Stomach (tissue), 8 donors: ENCODE measurements at regions not wholly inside any gene's neighbourhood (a gene's known extent, or its start where the extent isn't known, plus 50 kb on each side); places are given as distances from the start of the nearest gene placed in this dataset.

Experiments
- DNase-seq, 2 donors: peaks; one replicate each; pipeline versions ENCODE4 v3.0.0 to v3.0.0-alpha.2; 2013 to 2019
- H3K27ac ChIP-seq, 5 donors: fragments of 200-600 bp in 4 of 5; sonication (generic) in 4 of 5; one replicate each; pipeline ENCODE4 v1.5.1; 2013 to 2019; ENCODE audit warnings: mild to moderate bottlenecking in 1 of 5, moderate library complexity in 1 of 5
- H3K27me3 ChIP-seq, 3 donors: fragments of 200-600 bp; sonication (generic); one replicate each; pipeline ENCODE4 v1.5.1; 2017 to 2019; ENCODE audit warnings: mixed run types in 1 of 3
- H3K36me3 ChIP-seq, 4 donors: fragments of 200-600 bp; sonication (generic); 1 replicate in 3 of 4; 2 replicates in 1 of 4; pipeline ENCODE4 v1.5.1; 2016 to 2019
- H3K4me1 ChIP-seq, 4 donors: fragments of 200-600 bp; sonication (generic); one replicate each; pipeline ENCODE4 v1.5.1; 2016 to 2019
- H3K4me3 ChIP-seq, 4 donors: fragments of 200-600 bp; sonication (generic) in 3 of 4; one replicate each; pipeline ENCODE4 v1.5.1; 2016 to 2019; ENCODE audit warnings: mild to moderate bottlenecking in 1 of 4
- H3K9me3 ChIP-seq, 4 donors: fragments of 200-600 bp; sonication (generic); one replicate each; pipeline ENCODE4 v1.5.1; 2016 to 2019
- EP300 ChIP-seq: sonication (generic); formaldehyde crosslinking; IDR thresholded peaks from one replicate; pipeline ENCODE4 v1.6.1; 2017; ENCODE audit warnings: antibody characterized with exemption
- POLR2A ChIP-seq, 4 donors: fragments of 450-650 bp; IDR thresholded peaks; one replicate each; pipeline ENCODE4 v1.6.1; 2016; ENCODE audit warnings: antibody characterized with exemption in 4 of 4, control low read depth in 2 of 4, mild to moderate bottlenecking in 1 of 4, moderate library complexity in 1 of 4
- POLR2AphosphoS5 ChIP-seq, 3 donors: sonication (generic); formaldehyde crosslinking; IDR thresholded peaks; one replicate each; pipeline ENCODE4 v1.6.1; 2016; ENCODE audit warnings: antibody characterized with exemption in 3 of 3
- WGBS, 5 donors: extraction: QIAGEN DNeasy Blood & Tissue Kit in 3 of 5; methylation state at CpG; one replicate each; pipeline versions ENCODE4 v1.1.5 to v1.1.7; 2013 to 2018; 5-methylcytosine and 5-hydroxymethylcytosine counted together
- intact Hi-C: fragments of 100-400 bp; cut with DNase I; formaldehyde crosslinking; loops from one replicate; pipeline ENCODE4 v1.15.1; 2023; ENCODE audit warnings: low total_unique reads
- TF ChIP-seq, protein P1 (sequence below), 7 experiments: fragments of 450-650 bp in 4 of 7; fragments of 200-600 bp in 3 of 7; sonication (generic) in 3 of 7; IDR thresholded peaks; one replicate each; pipeline ENCODE4 v1.5.1; 2016 to 2019; ENCODE audit warnings: antibody characterized with exemption in 7 of 7, control low read depth in 2 of 7, mild to moderate bottlenecking in 1 of 7
- donor health status: healthy with polysubstance abuse.
- donor health status: Bipolar disorder and iron deficiency.
- donor health status: healthy.

DNA sequence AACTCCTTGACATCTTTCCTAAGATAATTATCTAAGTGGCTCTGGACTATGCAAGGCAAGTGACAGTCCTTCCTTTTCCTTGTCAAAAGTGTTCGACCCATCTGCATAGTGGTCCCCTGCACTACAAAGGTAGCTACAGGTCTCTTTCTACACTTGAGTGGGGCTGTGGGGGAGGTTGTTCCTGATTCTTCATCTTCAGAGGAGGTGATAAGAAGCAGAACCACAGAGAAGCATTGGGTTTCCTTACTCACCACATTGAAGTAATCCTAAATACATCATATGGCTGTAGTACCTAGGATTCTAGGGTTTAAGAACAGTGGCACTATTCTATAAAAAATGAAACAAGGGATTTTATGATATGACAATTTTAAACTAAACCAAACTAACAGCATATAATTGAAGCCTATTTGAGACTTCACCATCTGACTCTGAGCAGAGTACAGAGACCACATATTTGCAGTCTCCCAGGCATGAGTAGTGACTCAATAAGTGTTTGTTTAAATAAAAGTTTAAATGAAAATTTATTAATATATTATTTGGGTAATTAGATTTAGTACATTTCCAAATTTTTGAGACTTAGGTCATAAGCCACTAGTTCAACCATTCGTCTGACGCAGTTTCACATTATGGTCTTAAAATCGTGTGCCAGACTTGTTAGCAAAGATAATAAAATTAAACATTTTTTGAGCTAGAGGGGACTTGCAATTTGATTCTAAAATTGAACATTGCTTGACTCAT is 54.9 kb upstream of the NEK7 start:
- DNase-seq: no peak
- Histone ChIP-seq H3K27me3 (no peaks in the 10 kb centered on the region), H3K36me3 (no peaks in the 10 kb centered on the region), H3K27ac (no peak overlapping the region), H3K4me3 (no peak overlapping the region), H3K9me3 (no peaks in the 10 kb centered on the region), H3K4me1 (no peaks in the 10 kb centered on the region)
- intact Hi-C loops: no loop called here
- TF ChIP-seq POLR2A (IDR thresholded peaks at IDR 0.05): no peak
- TF ChIP-seq EP300: no peak
- no peak for TF ChIP-seq POLR2AphosphoS5 (IDR thresholded peaks at IDR 0.05)
- TF ChIP-seq, protein P1, sequence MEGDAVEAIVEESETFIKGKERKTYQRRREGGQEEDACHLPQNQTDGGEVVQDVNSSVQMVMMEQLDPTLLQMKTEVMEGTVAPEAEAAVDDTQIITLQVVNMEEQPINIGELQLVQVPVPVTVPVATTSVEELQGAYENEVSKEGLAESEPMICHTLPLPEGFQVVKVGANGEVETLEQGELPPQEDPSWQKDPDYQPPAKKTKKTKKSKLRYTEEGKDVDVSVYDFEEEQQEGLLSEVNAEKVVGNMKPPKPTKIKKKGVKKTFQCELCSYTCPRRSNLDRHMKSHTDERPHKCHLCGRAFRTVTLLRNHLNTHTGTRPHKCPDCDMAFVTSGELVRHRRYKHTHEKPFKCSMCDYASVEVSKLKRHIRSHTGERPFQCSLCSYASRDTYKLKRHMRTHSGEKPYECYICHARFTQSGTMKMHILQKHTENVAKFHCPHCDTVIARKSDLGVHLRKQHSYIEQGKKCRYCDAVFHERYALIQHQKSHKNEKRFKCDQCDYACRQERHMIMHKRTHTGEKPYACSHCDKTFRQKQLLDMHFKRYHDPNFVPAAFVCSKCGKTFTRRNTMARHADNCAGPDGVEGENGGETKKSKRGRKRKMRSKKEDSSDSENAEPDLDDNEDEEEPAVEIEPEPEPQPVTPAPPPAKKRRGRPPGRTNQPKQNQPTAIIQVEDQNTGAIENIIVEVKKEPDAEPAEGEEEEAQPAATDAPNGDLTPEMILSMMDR (IDR thresholded peaks at IDR 0.05): no peak
- 57 to 71% (median 58%) methylated on average over 4 of the region's 4 CpGs for WGBS, 5 donors

DNA sequence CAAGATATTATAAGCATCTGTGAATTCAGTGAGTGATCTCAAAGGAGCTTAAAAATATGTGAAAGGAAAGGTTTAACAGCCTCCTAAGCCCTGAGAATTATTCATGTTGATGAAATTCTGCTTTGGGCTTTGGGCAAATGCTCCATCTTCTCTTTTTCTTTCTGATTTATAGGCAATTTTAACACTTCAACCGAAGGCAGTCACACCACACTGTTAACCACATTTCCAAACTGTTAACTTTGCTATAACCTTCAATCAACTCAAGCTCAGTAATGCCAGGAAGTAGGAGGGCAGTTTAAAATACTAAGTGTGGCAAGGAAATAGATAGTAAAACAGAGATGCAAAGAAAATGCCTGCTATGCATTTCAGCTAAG is 54.4 kb upstream of the NEK7 start:
- H3K27ac ChIP-seq: no peak overlapping the region
- TF ChIP-seq POLR2AphosphoS5 (IDR thresholded peaks at IDR 0.05): no peak
- H3K36me3 ChIP-seq: no peaks in the 10 kb centered on the region
- no peaks in the 10 kb centered on the region for H3K4me1 ChIP-seq
- intact Hi-C loops: no loop called here
- peak in 1 of 2 donors; percentile 14 for DNase-seq
- no peak overlapping the region for H3K4me3 ChIP-seq
- H3K27me3 ChIP-seq: no peaks in the 10 kb centered on the region
- no peaks in the 10 kb centered on the region for H3K9me3 ChIP-seq
- 20 to 41% (median 31%) methylated on average over 1 of the region's 1 CpG for WGBS, 5 donors

DNA sequence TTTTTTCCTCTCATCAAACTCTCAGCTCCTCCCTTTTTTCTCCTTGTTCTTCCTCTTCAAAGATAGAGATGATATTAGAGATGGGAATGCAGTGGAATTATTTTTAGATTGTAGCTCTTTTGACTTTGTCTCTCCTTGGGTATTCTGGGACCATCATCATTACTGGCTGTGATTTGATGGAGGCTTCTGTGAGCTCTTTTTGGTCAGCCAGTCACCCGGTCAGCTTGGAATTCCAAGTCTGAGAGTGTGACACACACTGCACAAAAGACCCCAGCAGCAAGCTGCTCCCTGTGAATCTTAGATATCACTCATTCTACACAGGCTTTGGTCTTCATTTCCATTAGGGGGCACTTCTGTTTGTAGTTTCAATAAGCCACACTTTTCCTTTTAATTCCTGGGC is 51.6 kb upstream of the NEK7 start:
- Histone ChIP-seq H3K27ac (no peak overlapping the region), H3K27me3 (no peaks in the 10 kb centered on the region), H3K9me3 (no peaks in the 10 kb centered on the region), H3K4me3 (no peak overlapping the region), H3K4me1 (no peaks in the 10 kb centered on the region), H3K36me3 (no peaks in the 10 kb centered on the region)
- TF ChIP-seq POLR2AphosphoS5 (IDR thresholded peaks at IDR 0.05) (no peak), EP300 (no peak), POLR2A (IDR thresholded peaks at IDR 0.05) (no peak)
- TF ChIP-seq, protein P1 (IDR thresholded peaks at IDR 0.05): no peak
- intact Hi-C loops: no loop called here
- no peak for DNase-seq
- WGBS, 5 donors: 58 to 78% (median 68%) methylated on average over 1 of the region's 1 CpG

DNA sequence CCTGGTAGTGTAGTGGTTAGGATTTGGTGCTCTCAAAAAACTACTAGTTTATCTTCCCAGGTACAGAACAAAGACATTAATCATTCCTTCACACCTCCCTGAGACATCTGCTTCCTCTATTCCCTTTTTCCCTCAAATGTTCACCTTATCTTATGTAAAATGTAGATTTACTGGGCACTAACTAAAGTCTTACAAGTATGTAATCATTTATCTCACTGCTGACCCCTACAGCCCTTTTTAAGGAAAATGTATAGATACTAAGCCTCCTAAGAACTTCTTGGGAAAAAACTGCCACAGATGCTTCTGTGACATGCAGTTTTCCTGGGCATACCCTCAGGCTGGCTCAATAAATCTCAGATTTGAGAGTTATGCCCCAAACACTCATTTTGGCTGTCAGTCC is 50.8 kb upstream of the NEK7 start:
- Histone ChIP-seq H3K4me1 (no peaks in the 10 kb centered on the region), H3K36me3 (no peaks in the 10 kb centered on the region), H3K27ac (no peak overlapping the region), H3K27me3 (no peaks in the 10 kb centered on the region), H3K4me3 (no peak overlapping the region), H3K9me3 (no peaks in the 10 kb centered on the region)
- TF ChIP-seq EP300: no peak
- TF ChIP-seq, protein P1 (IDR thresholded peaks at IDR 0.05): no peak
- TF ChIP-seq POLR2AphosphoS5 (IDR thresholded peaks at IDR 0.05): no peak
- no peak for TF ChIP-seq POLR2A (IDR thresholded peaks at IDR 0.05)
- intact Hi-C loops: no loop called here
- DNase-seq: no peak
